ENCODE measurements at regions not wholly inside any gene's neighbourhood (a gene's known extent, or its start where the extent isn't known, plus 50 kb on each side); places are given as distances from the start of the nearest gene placed in this dataset.

GRCh38 chr2:104368089-104368488 lies 485.8 kb upstream of the POU3F3 start:
- TF ChIP-seq, protein P1, sequence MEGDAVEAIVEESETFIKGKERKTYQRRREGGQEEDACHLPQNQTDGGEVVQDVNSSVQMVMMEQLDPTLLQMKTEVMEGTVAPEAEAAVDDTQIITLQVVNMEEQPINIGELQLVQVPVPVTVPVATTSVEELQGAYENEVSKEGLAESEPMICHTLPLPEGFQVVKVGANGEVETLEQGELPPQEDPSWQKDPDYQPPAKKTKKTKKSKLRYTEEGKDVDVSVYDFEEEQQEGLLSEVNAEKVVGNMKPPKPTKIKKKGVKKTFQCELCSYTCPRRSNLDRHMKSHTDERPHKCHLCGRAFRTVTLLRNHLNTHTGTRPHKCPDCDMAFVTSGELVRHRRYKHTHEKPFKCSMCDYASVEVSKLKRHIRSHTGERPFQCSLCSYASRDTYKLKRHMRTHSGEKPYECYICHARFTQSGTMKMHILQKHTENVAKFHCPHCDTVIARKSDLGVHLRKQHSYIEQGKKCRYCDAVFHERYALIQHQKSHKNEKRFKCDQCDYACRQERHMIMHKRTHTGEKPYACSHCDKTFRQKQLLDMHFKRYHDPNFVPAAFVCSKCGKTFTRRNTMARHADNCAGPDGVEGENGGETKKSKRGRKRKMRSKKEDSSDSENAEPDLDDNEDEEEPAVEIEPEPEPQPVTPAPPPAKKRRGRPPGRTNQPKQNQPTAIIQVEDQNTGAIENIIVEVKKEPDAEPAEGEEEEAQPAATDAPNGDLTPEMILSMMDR (IDR thresholded peaks at IDR 0.05 in 2 of 3, conservative IDR thresholded peaks at IDR 0.05 in 1 of 3; ENCODE audit: borderline replicate concordance in 1 of 3, insufficient read depth in 1 of 3, low read depth in 2 of 3, low read length in 2 of 3) = no peak
- TF ChIP-seq POLR2A (IDR thresholded peaks at IDR 0.05; ENCODE audit: borderline replicate concordance, extremely low read depth, insufficient read depth, insufficient read length) (no peak), ZNF274 (IDR thresholded peaks at IDR 0.05; ENCODE audit: low read depth, low read length) (no peak), FOSL1 (IDR thresholded peaks at IDR 0.05; ENCODE audit: low read depth) (no peak), YY1 (IDR thresholded peaks at IDR 0.05; ENCODE audit: extremely low read depth, insufficient replicate concordance, low read depth, low read length) (no peak), JUND (IDR thresholded peaks at IDR 0.05) (no peak), EZH2 (IDR thresholded peaks at IDR 0.05) (no peak), TCF7L2 (IDR thresholded peaks at IDR 0.05; ENCODE audit: borderline replicate concordance, extremely low read depth, insufficient read depth, insufficient read length) (no peak), SP1 (IDR thresholded peaks at IDR 0.05; ENCODE audit: low read depth) (no peak), MAX (IDR thresholded peaks at IDR 0.05) (no peak), RAD21 (IDR thresholded peaks at IDR 0.05; ENCODE audit: low read depth) (no peak)
